B cell (primary cell): ENCODE measurements at regions not wholly inside any gene's neighbourhood (a gene's known extent, or its start where the extent isn't known, plus 50 kb on each side); places are given as distances from the start of the nearest gene placed in this dataset.

Experiments
- ATAC-seq: fragments of 200-7000 bp; cut with Tn5 transposase; one replicate; pipeline ENCODE4 v1.10.0; 2021; ENCODE audit warnings: low read depth, mild to moderate bottlenecking, moderate number of reproducible peaks, moderate library complexity
- CTCF ChIA-PET: fragments of 350-600 bp; sonication (Branson Sonifier 250); formaldehyde crosslinking; loops from one replicate; lab custom pipeline; 2021; ENCODE audit warnings: antibody characterized with exemption, inconsistent platforms; lab: Charles Lee
- POLR2A ChIA-PET: fragments of 350-600 bp; sonication (Branson Sonifier 250); formaldehyde crosslinking; loops from one replicate; lab custom pipeline; 2021; ENCODE audit warnings: antibody characterized with exemption; lab: Charles Lee
- DNase-seq: peaks from one replicate; pipeline ENCODE4 v3.0.0; 2013
- H2AFZ ChIP-seq: 2 replicates; pipeline ENCODE4 v1.6.1; 2012; ENCODE audit warnings: mild to moderate bottlenecking, low read depth, low read length; ENCODE audit not compliant: insufficient read depth, poor library complexity, severe bottlenecking
- H3K27ac ChIP-seq, 2 donors: 1 replicate in 1 of 2; 2 replicates in 1 of 2; pipeline ENCODE4 v1.5.1; 2012 to 2013; ENCODE audit warnings: low read length in 2 of 2, mild to moderate bottlenecking in 2 of 2, moderate library complexity in 1 of 2
- H3K27me3 ChIP-seq, 4 experiments: fragments of 200-600 bp in 1 of 4; sonication (generic) in 1 of 4; replicated peaks in 1 of 4; 1 replicate in 2 of 4; 2 replicates in 2 of 4; pipeline versions ENCODE4 v1.6.1 to v1.7.0; 2013 to 2016; ENCODE audit warnings: low read length in 3 of 4, mild to moderate bottlenecking in 2 of 4, mixed read lengths in 1 of 4, moderate library complexity in 1 of 4; ENCODE audit not compliant: insufficient read depth in 4 of 4, control insufficient read depth in 3 of 4; ENCODE audit errors: control extremely low read depth in 1 of 4
- H3K36me3 ChIP-seq, 2 experiments: replicated peaks in 1 of 2; 1 replicate in 1 of 2; 2 replicates in 1 of 2; pipeline versions ENCODE4 v1.6.1 to v1.7.1; 2013; ENCODE audit warnings: low read length in 1 of 2; ENCODE audit not compliant: insufficient read depth in 2 of 2, control insufficient read depth in 1 of 2; ENCODE audit errors: control extremely low read depth in 1 of 2, extremely low read depth in 1 of 2
- H3K4me1 ChIP-seq, 2 donors: fragments of 200-600 bp in 1 of 2; sonication (generic) in 1 of 2; 1 replicate in 1 of 2; 2 replicates in 1 of 2; pipeline versions ENCODE4 v1.5.1 to v1.6.1; 2013 to 2017; ENCODE audit warnings: low read length in 2 of 2; ENCODE audit not compliant: control insufficient read depth in 2 of 2, insufficient read depth in 2 of 2
- H3K4me2 ChIP-seq: replicated peaks from 2 replicates; pipeline ENCODE3; 2012; ENCODE audit warnings: mild to moderate bottlenecking, low read depth, low read length; ENCODE audit not compliant: poor library complexity, severe bottlenecking
- H3K4me3 ChIP-seq, 5 experiments: fragments of 200-600 bp in 1 of 5; sonication (generic) in 1 of 5; 1 replicate in 3 of 5; 2 replicates in 2 of 5; pipeline versions ENCODE4 v1.5.1 to v1.7.0; 2011 to 2016; ENCODE audit warnings: low read length in 4 of 5, mild to moderate bottlenecking in 4 of 5, low read depth in 2 of 5, control low read depth in 1 of 5, moderate library complexity in 1 of 5; ENCODE audit not compliant: insufficient read depth in 1 of 5; ENCODE audit errors: control extremely low read depth in 1 of 5, extremely low read depth in 1 of 5
- H3K79me2 ChIP-seq: fragments of 200-600 bp; sonication (generic); one replicate; pipeline ENCODE4 v1.6.0; 2016; ENCODE audit warnings: low read length; ENCODE audit not compliant: control insufficient read depth, insufficient read depth
- H3K9ac ChIP-seq: fragments of 200-600 bp; sonication (generic); 2 replicates; pipeline ENCODE4 v1.6.1; 2017; ENCODE audit warnings: mild to moderate bottlenecking, low read length, moderate library complexity
- H3K9me3 ChIP-seq, 3 donors: one replicate each; pipeline versions ENCODE4 v1.6.1 to v1.7.1; 2013; ENCODE audit warnings: low read length in 2 of 3; ENCODE audit not compliant: control insufficient read depth in 2 of 3, insufficient read depth in 1 of 3; ENCODE audit errors: control extremely low read depth in 1 of 3
- H4K20me1 ChIP-seq: 2 replicates; pipeline ENCODE4 v1.6.0; 2012; ENCODE audit warnings: mild to moderate bottlenecking, low read length; ENCODE audit not compliant: insufficient read depth, control insufficient read depth, poor library complexity, severe bottlenecking
- H3K27ac Mint-ChIP-seq: one replicate; pipeline ENCODE4 v1.8.0; 2021; ENCODE audit warnings: mixed read lengths
- H3K27me3 Mint-ChIP-seq: one replicate; pipeline ENCODE4 v1.8.0; 2021; ENCODE audit warnings: mixed read lengths
- H3K4me1 Mint-ChIP-seq: one replicate; pipeline ENCODE4 v1.8.0; 2021; ENCODE audit warnings: mixed read lengths
- H3K4me3 Mint-ChIP-seq: one replicate; pipeline ENCODE4 v1.8.0; 2021; ENCODE audit warnings: mixed read lengths
- H3K9me3 Mint-ChIP-seq: one replicate; pipeline ENCODE4 v1.8.0; 2022; ENCODE audit warnings: mixed read lengths; ENCODE audit not compliant: insufficient read depth
- CTCF ChIP-seq: fragments of 200-600 bp; IDR thresholded peaks from one replicate; pipeline ENCODE4 v1.8.0; 2022; ENCODE audit warnings: antibody characterized with exemption, mild to moderate bottlenecking
- EZH2 ChIP-seq: IDR thresholded peaks from 2 replicates; pipeline ENCODE4 v1.6.1; 2012; ENCODE audit warnings: borderline replicate concordance, low read depth, mild to moderate bottlenecking, moderate library complexity, low read length; ENCODE audit not compliant: insufficient read depth, poor library complexity, severe bottlenecking
- WGBS: methylation state at CpG from one replicate; pipeline ENCODE4 v1.1.5; 2013; ENCODE audit warnings: missing lambda C conversion rate; ENCODE audit not compliant: insufficient coverage; 5-methylcytosine and 5-hydroxymethylcytosine counted together
- intact Hi-C: fragments of 100-400 bp; cut with micrococcal nuclease; formaldehyde crosslinking; loops from one replicate; pipeline ENCODE4 v1.10.0; 2022

GRCh38 chr1:191875994-191876393 is 282.3 kb upstream of the RGS18 start:
- Histone ChIP-seq H3K79me2 (no peaks in the 10 kb centered on the region), H3K27me3 (no peaks in the 10 kb centered on the region), H3K27ac (no peak overlapping the region), H3K9me3 (peaks cover 0 to 6% (median 0%) of the 10 kb centered on the region in 3 donors), H3K4me2 (no peak overlapping the region), H4K20me1 (no peaks in the 10 kb centered on the region), H3K36me3 (no peaks in the 10 kb centered on the region), H3K9ac (no peak overlapping the region), H3K4me1 (no peaks in the 10 kb centered on the region), H2AFZ (no peak overlapping the region), H3K4me3 (no peak overlapping the region)
- POLR2A ChIA-PET = no interaction called here
- no peaks in the 10 kb centered on the region for H3K9me3 Mint-ChIP-seq
- no peak for DNase-seq
- no peak for ATAC-seq
- WGBS = no CpG with 5 or more reads among the region's 1 CpG
- no peak for TF ChIP-seq CTCF
- no peak for TF ChIP-seq EZH2
- no peak overlapping the region for H3K27ac Mint-ChIP-seq
- no peaks in the 10 kb centered on the region for H3K4me1 Mint-ChIP-seq
- intact Hi-C loops = no loop called here
- CTCF ChIA-PET = no interaction called here
- H3K27me3 Mint-ChIP-seq = no peaks in the 10 kb centered on the region
- H3K4me3 Mint-ChIP-seq = no peak overlapping the region

- WGBS = no CpG with 5 or more reads among the region's 1 CpG
- DNase-seq (no peak), ATAC-seq (no peak)
- no peaks in the 10 kb centered on the region for H3K9me3 Mint-ChIP-seq
- Histone ChIP-seq H4K20me1 (no peaks in the 10 kb centered on the region), H2AFZ (no peak overlapping the region), H3K27me3 (no peaks in the 10 kb centered on the region), H3K4me3 (no peak overlapping the region), H3K9ac (no peak overlapping the region), H3K79me2 (no peaks in the 10 kb centered on the region), H3K36me3 (no peaks in the 10 kb centered on the region), H3K27ac (no peak overlapping the region), H3K9me3 (peaks cover 0 to 6% (median 0%) of the 10 kb centered on the region in 3 donors), H3K4me1 (no peaks in the 10 kb centered on the region), H3K4me2 (no peak overlapping the region)
- no peak overlapping the region for H3K27ac Mint-ChIP-seq
- H3K27me3 Mint-ChIP-seq = no peaks in the 10 kb centered on the region
- ChIA-PET POLR2A (no interaction called here), CTCF (no interaction called here)
- intact Hi-C loops = no loop called here
- no peak overlapping the region for H3K4me3 Mint-ChIP-seq
- TF ChIP-seq EZH2 (no peak), CTCF (no peak)
- H3K4me1 Mint-ChIP-seq = no peaks in the 10 kb centered on the region
Observed at GRCh38 chr1:191876631-191877030, 281.6 kb upstream of the RGS18 start.
